ENCODE measurements at regions not wholly inside any gene's neighbourhood (a gene's known extent, or its start where the extent isn't known, plus 50 kb on each side); places are given as distances from the start of the nearest gene placed in this dataset.

- no peak for TF ChIP-seq CTCF (IDR thresholded peaks at IDR 0.05; ENCODE audit: control extremely low read depth, extremely low read depth)
- WGBS, 2 donors = 75 to 77% methylated on average over 2 of the region's 2 CpGs
- Histone ChIP-seq H3K27me3 (ENCODE audit: control insufficient read depth in 3 of 3, insufficient read depth in 3 of 3, low read length in 2 of 3) (no peaks in the 10 kb centered on the region), H3K9ac (ENCODE audit: insufficient read depth in 1 of 2, low read length in 2 of 2) (no peak overlapping the region), H3K27ac (ENCODE audit: low read depth in 1 of 2, low read length in 1 of 2) (no peak overlapping the region), H3K9me3 (ENCODE audit: control insufficient read depth in 4 of 4, insufficient read depth in 3 of 4, low read length in 3 of 4) (no peaks in the 10 kb centered on the region), H3K4me3 (no peak overlapping the region), H3K36me3 (ENCODE audit: control insufficient read depth in 4 of 4, insufficient read depth in 4 of 4, low read length in 4 of 4) (no peaks in the 10 kb centered on the region), H3K4me1 (ENCODE audit: control insufficient read depth in 5 of 5, insufficient read depth in 5 of 5, low read length in 5 of 5) (no peaks in the 10 kb centered on the region)
- ATAC-seq (ENCODE audit: insufficient read depth, low FRiP score) = no peak
- no peak for DNase-seq
Measured at GRCh38 chr3:95899911-95900310, 914.5 kb upstream of the EPHA6 start.

GRCh38 chr3:95901948-95902347 is 912.4 kb upstream of the EPHA6 start:
- H3K27ac ChIP-seq (ENCODE audit: low read depth in 1 of 2, low read length in 1 of 2) = no peak overlapping the region
- TF ChIP-seq CTCF (IDR thresholded peaks at IDR 0.05; ENCODE audit: control extremely low read depth, extremely low read depth) = no peak
- no peaks in the 10 kb centered on the region for H3K9me3 ChIP-seq (ENCODE audit: control insufficient read depth in 4 of 4, insufficient read depth in 3 of 4, low read length in 3 of 4)
- no peaks in the 10 kb centered on the region for H3K36me3 ChIP-seq (ENCODE audit: control insufficient read depth in 4 of 4, insufficient read depth in 4 of 4, low read length in 4 of 4)
- no peaks in the 10 kb centered on the region for H3K27me3 ChIP-seq (ENCODE audit: control insufficient read depth in 3 of 3, insufficient read depth in 3 of 3, low read length in 2 of 3)
- no peak for ATAC-seq (ENCODE audit: insufficient read depth, low FRiP score)
- H3K9ac ChIP-seq (ENCODE audit: insufficient read depth in 1 of 2, low read length in 2 of 2) = no peak overlapping the region
- H3K4me1 ChIP-seq (ENCODE audit: control insufficient read depth in 5 of 5, insufficient read depth in 5 of 5, low read length in 5 of 5) = no peaks in the 10 kb centered on the region
- no peak for DNase-seq
- no peak overlapping the region for H3K4me3 ChIP-seq

GRCh38 chr3:95905182-95905581 is 909.2 kb upstream of the EPHA6 start:
- ATAC-seq (ENCODE audit: insufficient read depth, low FRiP score) (no peak), DNase-seq (no peak)
- Histone ChIP-seq H3K4me1 (ENCODE audit: control insufficient read depth in 5 of 5, insufficient read depth in 5 of 5, low read length in 5 of 5) (no peaks in the 10 kb centered on the region), H3K27ac (ENCODE audit: low read depth in 1 of 2, low read length in 1 of 2) (no peak overlapping the region), H3K9me3 (ENCODE audit: control insufficient read depth in 4 of 4, insufficient read depth in 3 of 4, low read length in 3 of 4) (no peaks in the 10 kb centered on the region), H3K9ac (ENCODE audit: insufficient read depth in 1 of 2, low read length in 2 of 2) (no peak overlapping the region), H3K36me3 (ENCODE audit: control insufficient read depth in 4 of 4, insufficient read depth in 4 of 4, low read length in 4 of 4) (no peaks in the 10 kb centered on the region), H3K27me3 (ENCODE audit: control insufficient read depth in 3 of 3, insufficient read depth in 3 of 3, low read length in 2 of 3) (no peaks in the 10 kb centered on the region), H3K4me3 (no peak overlapping the region)
- no peak for TF ChIP-seq CTCF (IDR thresholded peaks at IDR 0.05; ENCODE audit: control extremely low read depth, extremely low read depth)
- 61 to 73% methylated on average over 1 of the region's 1 CpG for WGBS, 2 donors

GRCh38 chr3:95911767-95912166 is 902.6 kb upstream of the EPHA6 start:
- ATAC-seq (ENCODE audit: insufficient read depth, low FRiP score) (no peak), DNase-seq (no peak)
- Histone ChIP-seq H3K4me1 (ENCODE audit: control insufficient read depth in 5 of 5, insufficient read depth in 5 of 5, low read length in 5 of 5) (no peaks in the 10 kb centered on the region), H3K27ac (ENCODE audit: low read depth in 1 of 2, low read length in 1 of 2) (no peak overlapping the region), H3K36me3 (ENCODE audit: control insufficient read depth in 4 of 4, insufficient read depth in 4 of 4, low read length in 4 of 4) (no peaks in the 10 kb centered on the region), H3K27me3 (ENCODE audit: control insufficient read depth in 3 of 3, insufficient read depth in 3 of 3, low read length in 2 of 3) (no peaks in the 10 kb centered on the region), H3K4me3 (no peak overlapping the region), H3K9ac (ENCODE audit: insufficient read depth in 1 of 2, low read length in 2 of 2) (no peak overlapping the region), H3K9me3 (ENCODE audit: control insufficient read depth in 4 of 4, insufficient read depth in 3 of 4, low read length in 3 of 4) (peaks cover 0 to 16% (median 4%) of the 10 kb centered on the region in 4 donors)
- TF ChIP-seq CTCF (IDR thresholded peaks at IDR 0.05; ENCODE audit: control extremely low read depth, extremely low read depth) = no peak
- 90 to 92% methylated on average over 1 of the region's 1 CpG for WGBS, 2 donors
